K562 (cell line): ENCODE measurements at regions not wholly inside any gene's neighbourhood (a gene's known extent, or its start where the extent isn't known, plus 50 kb on each side); places are given as distances from the start of the nearest gene placed in this dataset.

Experiments
- ATAC-seq: fragments of 200-7000 bp; cut with Tn5 transposase; 3 replicates; pipeline ENCODE4 v1.9.1; 2020; ENCODE audit warnings: moderate library complexity
- BruUV-seq: library from RNA; stranded (reverse); fragments of 400-500 nt; replicated peaks from 2 replicates; lab custom pipeline; 2021; lab: Mats Ljungman, UMichigan
- CTCF ChIA-PET: fragments of 300-600 bp; formaldehyde crosslinking; extraction: SDS; loops from one replicate; lab custom pipeline; 2021; ENCODE audit warnings: low intra/inter-chr PET ratio; lab: Yijun Ruan, JAX
- POLR2A ChIA-PET: fragments of 300-600, 350-650 bp; sonication (Branson Sonifier 250); formaldehyde crosslinking; extraction: SDS; loops from one replicate; lab custom pipeline; 2021; ENCODE audit warnings: antibody characterized with exemption, inconsistent platforms; lab: Yijun Ruan, JAX
- DNase-seq, 4 experiments: peaks; one replicate each; pipeline versions ENCODE4 v3.0.0 to v3.0.0-alpha.2; 2011 to 2018; ENCODE audit warnings: low spot score in 3 of 4, mixed read lengths in 3 of 4; ENCODE audit errors: extremely low read depth in 1 of 4
- FAIRE-seq: peaks from 2 replicates; lab custom pipeline; 2011; peaks lifted over from hg19 to GRCh38; lab: Jason Lieb, UNC
- H2AFZ ChIP-seq: 2 replicates; pipeline ENCODE4 v1.6.0; 2011; ENCODE audit warnings: low read depth, low read length, control low read depth, inconsistent platforms
- H3K27ac ChIP-seq: fragments of 200-600 bp; 3 replicates; pipeline ENCODE4 v1.8.0; 2011; ENCODE audit warnings: low read depth, mild to moderate bottlenecking, control low read depth, inconsistent platforms, low read length, moderate library complexity, mixed read lengths; ENCODE audit errors: extremely low read depth
- H3K27me3 ChIP-seq, 2 experiments: fragments of 300-600 bp in 1 of 2; 2 replicates in 1 of 2; 3 replicates in 1 of 2; pipeline versions ENCODE4 v1.6.0 to v1.8.0; 2011; ENCODE audit warnings: inconsistent platforms in 2 of 2, low read length in 2 of 2, mild to moderate bottlenecking in 1 of 2, mixed read lengths in 1 of 2, moderate library complexity in 1 of 2; ENCODE audit not compliant: control insufficient read depth in 2 of 2, insufficient read depth in 2 of 2
- H3K36me3 ChIP-seq: fragments of 300-600 bp; 3 replicates; pipeline ENCODE4 v1.8.0; 2011; ENCODE audit warnings: mild to moderate bottlenecking, low read length, inconsistent platforms; ENCODE audit not compliant: control insufficient read depth, insufficient read depth
- H3K4me1 ChIP-seq, 2 experiments: fragments of 200-600 bp in 1 of 2; replicated peaks in 1 of 2; 2 replicates in 1 of 2; 3 replicates in 1 of 2; pipeline versions ENCODE4 v1.5.1 to v1.8.0; 2011; ENCODE audit warnings: inconsistent platforms in 2 of 2, low read length in 2 of 2, mild to moderate bottlenecking in 1 of 2, mixed read lengths in 1 of 2, moderate library complexity in 1 of 2; ENCODE audit not compliant: control insufficient read depth in 2 of 2, insufficient read depth in 2 of 2
- H3K4me2 ChIP-seq: 2 replicates; pipeline ENCODE4 v1.6.1; 2011; ENCODE audit warnings: low read length, control low read depth, inconsistent platforms, mixed read lengths; ENCODE audit not compliant: insufficient read depth
- H3K4me3 ChIP-seq: fragments of 200-600 bp; sonication (generic), shearing (Covaris generic); 2 replicates; pipeline ENCODE4 v1.5.1; 2016; ENCODE audit warnings: control low read depth, inconsistent platforms
- H3K79me2 ChIP-seq: fragments of 200-600 bp; 3 replicates; pipeline ENCODE4 v1.8.0; 2011; ENCODE audit warnings: low read length, inconsistent platforms; ENCODE audit not compliant: control insufficient read depth, insufficient read depth
- H3K9ac ChIP-seq, 2 experiments: 2 replicates each; pipeline versions ENCODE4 v1.6.0 to v1.6.1; 2011; ENCODE audit warnings: low read depth in 2 of 2, low read length in 2 of 2, control low read depth in 1 of 2, inconsistent platforms in 1 of 2, mild to moderate bottlenecking in 1 of 2, mixed read lengths in 1 of 2; ENCODE audit not compliant: insufficient read depth in 1 of 2
- H3K9me1 ChIP-seq: one replicate; pipeline ENCODE4 v1.6.0; 2011; ENCODE audit warnings: inconsistent platforms, mild to moderate bottlenecking, low read length, moderate library complexity; ENCODE audit not compliant: control insufficient read depth, insufficient read depth
- H3K9me3 ChIP-seq: replicated peaks from 2 replicates; pipeline ENCODE4 v1.5.1; 2011; ENCODE audit warnings: low read depth, low read length, inconsistent platforms; ENCODE audit not compliant: control insufficient read depth, insufficient read depth
- H4K20me1 ChIP-seq: replicated peaks from 2 replicates; pipeline ENCODE4 v1.6.1; 2011; ENCODE audit warnings: low read length, inconsistent platforms, mixed read lengths; ENCODE audit not compliant: control insufficient read depth, insufficient read depth
- BRF2 ChIP-seq: IDR thresholded peaks from 3 replicates; pipeline ENCODE4 v1.6.1; 2011; ENCODE audit warnings: borderline replicate concordance, mild to moderate bottlenecking; ENCODE audit not compliant: insufficient read length, insufficient read depth
- FOXP4 ChIP-seq: sonication (generic); formaldehyde crosslinking; IDR thresholded peaks from 2 replicates; pipeline ENCODE4 v1.8.0; 2022; ENCODE audit warnings: mild to moderate bottlenecking, missing genetic modification reagents, borderline replicate concordance
- KLF6 ChIP-seq: fragments of 250-450 bp; sonication (Bioruptor Pico); IDR thresholded peaks from 2 replicates; pipeline ENCODE4 v1.4.0; 2020; ENCODE audit warnings: mild to moderate bottlenecking, moderate library complexity, borderline replicate concordance
- L3MBTL2 ChIP-seq: fragments of 450-650 bp; IDR thresholded peaks from 2 replicates; pipeline ENCODE4 v1.6.1; 2016; ENCODE audit warnings: mild to moderate bottlenecking, moderate library complexity
- MAFF ChIP-seq: IDR thresholded peaks from 2 replicates; pipeline ENCODE4 v1.6.1; 2012; ENCODE audit warnings: low read length, improper control_type of control experiment
- MAX ChIP-seq: sonication (generic); formaldehyde crosslinking; IDR thresholded peaks from 2 replicates; pipeline ENCODE4 v1.9.0; 2022; ENCODE audit warnings: mild to moderate bottlenecking, missing genetic modification reagents
- NFYB ChIP-seq: IDR thresholded peaks from 2 replicates; pipeline ENCODE4 v1.6.1; 2011; ENCODE audit warnings: mild to moderate bottlenecking, moderate library complexity; ENCODE audit not compliant: insufficient read length; ENCODE audit errors: extremely low read depth
- PTTG1 ChIP-seq: fragments of 450-650 bp; IDR thresholded peaks from 2 replicates; pipeline ENCODE4 v1.6.1; 2016; ENCODE audit warnings: low read depth, mild to moderate bottlenecking, missing genetic modification characterization, missing compliant biosample characterization
- SIRT6 ChIP-seq: IDR thresholded peaks from one replicate; pipeline ENCODE4 v1.6.1; 2012; ENCODE audit warnings: low read depth, mild to moderate bottlenecking, control low read depth, inconsistent platforms, low read length, moderate library complexity
- STAT5B ChIP-seq: fragments of 250-450 bp; sonication (Bioruptor Pico); IDR thresholded peaks from 2 replicates; pipeline ENCODE4 v1.8.0; 2021; ENCODE audit warnings: mild to moderate bottlenecking, inconsistent platforms
- THRA ChIP-seq: fragments of 450-650 bp; IDR thresholded peaks from 2 replicates; pipeline ENCODE4 v1.6.1; 2017; ENCODE audit warnings: mild to moderate bottlenecking, moderate library complexity
- ZBED1 ChIP-seq: IDR thresholded peaks from 2 replicates; pipeline ENCODE4 v1.6.1; 2014
- ZNF143 ChIP-seq: sonication (generic); formaldehyde crosslinking; IDR thresholded peaks from 2 replicates; pipeline ENCODE4 v1.9.0; 2022; ENCODE audit warnings: mild to moderate bottlenecking, missing genetic modification reagents
- ZNF311 ChIP-seq: fragments of 250-450 bp; sonication (Bioruptor Pico); IDR thresholded peaks from 2 replicates; pipeline ENCODE4 v1.4.0; 2020; ENCODE audit warnings: mild to moderate bottlenecking, moderate library complexity
- ZNF41 ChIP-seq: fragments of 250-450 bp; sonication (Bioruptor Pico); conservative IDR thresholded peaks from 2 replicates; pipeline ENCODE4 v1.4.0; 2020; ENCODE audit warnings: mild to moderate bottlenecking
- WGBS: fragments of 100-300 bp; shearing (Covaris generic); methylation state at CpG from one replicate; pipeline ENCODE4 v1.1.6; 2016; ENCODE audit warnings: low coverage, mixed read lengths; ENCODE audit not compliant: insufficient coverage; ENCODE audit errors: missing lambda C conversion rate; 5-methylcytosine and 5-hydroxymethylcytosine counted together
- in situ Hi-C: fragments of 300-500 bp; cut with MboI; formaldehyde crosslinking; loops from 4 replicates; pipeline ENCODE4 v1.15.0; 2018; ENCODE audit warnings: inconsistent platforms, mixed read lengths
- intact Hi-C: fragments of 100-400 bp; cut with micrococcal nuclease; formaldehyde crosslinking; loops from 2 replicates; pipeline ENCODE4 v1.14.2; 2022

- TF ChIP-seq FOXP4 (CRISPR knock-in tag) (no peak), NFYB (no peak), ZNF311 (CRISPR knock-in tag) (no peak)
- TF ChIP-seq, all 486 proteins: peak for 0
Observed at GRCh38 chr6:142651384-142651783, 293.6 kb downstream of the HIVEP2 start (continued).

- no peaks in the 10 kb centered on the region for H3K79me2 ChIP-seq
- no peak for DNase-seq
- no peak overlapping the region for H2AFZ ChIP-seq
- no peak overlapping the region for H3K4me3 ChIP-seq
- H3K27me3 ChIP-seq = peaks cover 3% of the 10 kb centered on the region in 2 experiments; a peak in 1 of 5 replicates
- no peaks in the 10 kb centered on the region for H3K36me3 ChIP-seq
- in situ Hi-C loops = no loop called here
- H4K20me1 ChIP-seq = no peaks in the 10 kb centered on the region
- ATAC-seq = no peak
- intact Hi-C loops = no loop called here
- no peak for FAIRE-seq
- ChIA-PET POLR2A (no interaction called here), CTCF (interaction anchor here (0.7 kb wide), 1 partner anchor 305 kb away, joined by 3 read pairs; no protein-coding TSS in a partner anchor)
- BruUV-seq = no TSS peak
- H3K4me2 ChIP-seq = no peak overlapping the region
- H3K27ac ChIP-seq = no peak overlapping the region
- no peaks in the 10 kb centered on the region for H3K4me1 ChIP-seq
- no peak overlapping the region for H3K9ac ChIP-seq
- H3K9me1 ChIP-seq = no peaks in the 10 kb centered on the region
- WGBS = under 1% methylated on average over 5 of the region's 5 CpGs
- H3K9me3 ChIP-seq = no peaks in the 10 kb centered on the region
- TF ChIP-seq PTTG1 (tag) = no peak
- TF ChIP-seq THRA = no peak
- TF ChIP-seq BRF2 = no peak
- no peak for TF ChIP-seq MAX (CRISPR knock-in tag)
- TF ChIP-seq ZNF143 (CRISPR knock-in tag) = no peak
- no peak for TF ChIP-seq ZBED1
- TF ChIP-seq L3MBTL2 = no peak
- no peak for TF ChIP-seq KLF6 (CRISPR knock-in tag)
- no peak for TF ChIP-seq STAT5B
- TF ChIP-seq SIRT6 = no peak
- TF ChIP-seq MAFF = no peak
- TF ChIP-seq ZNF41 (CRISPR knock-in tag) = no peak
Observed at GRCh38 chr6:142653710-142654420, 291.1 kb downstream of the HIVEP2 start.
